22Rv1 (cell line): ENCODE measurements at regions not wholly inside any gene's neighbourhood (a gene's known extent, or its start where the extent isn't known, plus 50 kb on each side); places are given as distances from the start of the nearest gene placed in this dataset.

Experiments
- CTCF ChIP-seq: fragments of 450-650 bp; IDR thresholded peaks from 2 replicates; pipeline ENCODE4 v1.5.1; 2017; ENCODE audit warnings: mild to moderate bottlenecking
- ZFX ChIP-seq: fragments of 450-650 bp; IDR thresholded peaks from 2 replicates; pipeline ENCODE4 v1.6.1; 2017; ENCODE audit warnings: antibody characterized with exemption, borderline replicate concordance

- TF ChIP-seq ZFX (no peak), CTCF (no peak)
Measured at GRCh38 chr4:60953826-60954225, 246.3 kb upstream of the ADGRL3 start.
